AG08396 (cell line): ENCODE measurements at regions not wholly inside any gene's neighbourhood (a gene's known extent, or its start where the extent isn't known, plus 50 kb on each side); places are given as distances from the start of the nearest gene placed in this dataset.
A peak's percentile ranks its signal among the peaks of the same experiment; 100 is the strongest.
"Not testable (repeated sequence)": the region's sequence is repeated elsewhere in the genome, so short reads cannot be mapped to it uniquely, and the experiment has no call there.

Experiments
- DNase-seq: peaks from one replicate; pipeline ENCODE4 v3.0.0; 2012; ENCODE audit warnings: low spot score, mixed read lengths

DNA sequence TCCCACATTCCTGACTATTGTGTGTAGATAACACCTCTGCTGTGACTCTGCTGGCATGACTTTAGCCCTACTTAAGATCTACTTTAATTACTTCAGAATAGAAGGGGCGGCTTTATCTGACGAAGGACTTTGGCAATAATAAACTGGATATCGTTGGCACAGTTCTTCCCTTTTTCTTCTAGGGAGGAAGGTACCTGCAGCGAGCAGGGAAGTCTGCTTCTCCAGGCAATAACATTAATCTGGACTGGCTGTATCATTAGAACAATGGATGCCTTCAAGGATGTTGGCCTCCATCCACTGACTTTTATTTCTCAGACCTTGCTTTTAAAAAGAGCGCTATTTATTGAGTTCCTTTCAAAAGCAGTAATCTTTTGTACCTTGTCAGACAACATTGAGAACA lies 172.6 kb upstream of the THSD7A start:
- no peak for DNase-seq

DNA sequence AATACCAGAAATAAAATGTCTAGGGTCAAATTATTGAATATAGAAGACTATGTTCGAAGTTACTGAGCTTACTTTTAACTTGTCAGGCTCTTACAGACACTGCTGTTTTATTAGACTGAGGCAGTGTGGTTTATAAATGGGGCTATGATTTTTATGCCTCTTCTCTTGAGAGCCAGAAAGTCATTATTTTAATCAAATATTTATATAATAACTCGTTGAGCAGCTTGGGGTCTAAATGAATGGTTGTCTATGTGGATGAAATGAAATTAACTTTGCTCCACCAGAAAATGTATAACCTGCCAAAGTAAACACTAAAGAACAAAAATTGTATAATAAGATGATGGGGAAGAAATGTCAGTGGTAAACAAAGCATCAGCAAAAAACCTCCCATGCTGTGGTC lies 175.6 kb upstream of the THSD7A start:
- DNase-seq = no peak

DNA sequence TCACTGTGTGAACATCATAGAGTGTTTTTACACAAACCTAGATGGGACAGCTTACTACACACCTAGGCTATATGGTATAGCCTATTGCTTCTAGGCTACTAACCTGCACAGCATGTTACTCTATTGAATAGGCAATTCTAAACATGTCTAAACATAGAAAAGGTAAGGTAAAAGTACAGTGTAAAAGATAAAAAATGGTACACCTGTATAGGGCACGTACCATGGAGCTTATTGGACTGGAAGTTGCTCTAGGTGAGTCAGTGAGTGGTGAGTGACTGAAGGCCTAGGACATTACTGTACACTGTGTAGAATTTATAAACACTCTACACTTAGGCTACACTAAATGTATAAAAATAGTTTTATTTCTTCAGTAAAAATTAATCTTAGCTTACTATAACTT lies 182.0 kb upstream of the THSD7A start:
- no peak for DNase-seq

DNA sequence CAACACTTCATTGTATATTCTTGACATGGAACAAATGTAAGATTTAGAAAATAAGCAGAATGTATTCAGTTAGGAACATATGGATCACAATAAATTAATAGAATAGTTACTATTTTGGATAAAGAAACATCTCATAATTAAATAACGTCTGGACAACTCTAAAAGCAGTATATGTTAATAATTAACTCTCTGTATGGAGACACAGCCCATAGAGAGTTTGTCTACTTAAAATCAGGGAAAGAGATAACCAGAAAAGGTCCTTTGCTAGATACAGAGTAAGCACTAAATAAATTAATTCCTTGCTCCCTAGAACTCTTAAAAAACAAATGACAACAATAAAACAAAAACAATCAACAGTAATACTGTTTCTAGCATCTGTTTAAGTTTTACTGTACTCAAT lies 184.4 kb upstream of the THSD7A start:
- no peak for DNase-seq

DNA sequence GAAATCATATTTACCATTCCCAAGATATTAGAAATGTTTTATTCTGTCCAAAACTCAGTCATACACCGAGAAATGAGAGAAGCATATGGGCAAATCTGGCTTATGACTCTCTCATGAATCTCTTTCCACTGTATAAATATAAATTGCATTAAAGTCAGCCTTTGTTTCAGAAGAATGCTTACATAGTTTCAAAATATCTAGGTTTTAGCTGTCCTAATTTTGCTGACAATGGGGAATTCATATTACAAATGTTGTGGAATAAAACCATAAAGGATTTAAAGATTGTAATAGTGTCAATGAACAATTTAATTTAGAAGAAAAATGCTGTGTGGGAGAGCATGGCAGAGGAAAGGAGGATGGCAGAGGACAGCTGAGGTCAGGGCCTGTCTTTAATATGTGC lies 185.0 kb upstream of the THSD7A start:
- DNase-seq = no peak

DNA sequence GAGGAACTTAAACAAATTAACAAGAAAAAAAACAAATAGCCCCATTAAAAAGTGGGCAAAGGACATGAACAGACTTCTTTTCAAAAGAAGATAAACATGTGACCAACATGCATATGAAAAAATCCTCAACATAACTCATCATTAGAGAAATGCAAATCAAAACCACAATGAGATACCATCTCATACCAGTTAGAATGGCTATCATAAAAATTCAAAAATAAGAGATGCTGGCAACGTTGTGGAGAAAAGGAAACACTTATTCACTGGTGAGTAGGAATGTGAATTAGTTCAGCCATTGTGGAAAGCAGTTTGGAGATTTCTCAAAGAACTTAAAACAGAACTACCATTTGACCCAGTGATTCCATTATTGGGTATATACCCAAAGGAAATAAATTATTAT lies 189.1 kb upstream of the TMEM106B start:
- not testable (repeated sequence) for DNase-seq

DNA sequence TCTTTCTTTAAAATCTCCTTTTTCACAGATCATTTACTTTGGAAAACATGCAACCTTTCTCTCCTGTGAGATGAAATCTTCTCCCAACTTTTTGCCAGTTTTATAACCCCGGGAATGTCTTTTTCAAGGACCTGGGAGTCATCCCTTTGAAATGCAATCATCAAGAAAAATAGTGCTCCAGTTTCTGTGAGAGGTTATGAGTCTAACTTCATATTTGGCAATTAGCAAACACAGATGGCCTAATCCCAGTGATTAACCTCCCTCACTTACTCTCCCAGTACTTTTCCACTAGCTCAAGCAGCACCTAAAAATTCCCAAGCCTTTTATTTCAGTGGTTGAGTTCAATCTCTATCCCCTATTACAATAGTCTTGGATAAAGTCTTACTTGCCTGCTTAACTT lies 185.8 kb upstream of the TMEM106B start:
- no peak for DNase-seq

DNA sequence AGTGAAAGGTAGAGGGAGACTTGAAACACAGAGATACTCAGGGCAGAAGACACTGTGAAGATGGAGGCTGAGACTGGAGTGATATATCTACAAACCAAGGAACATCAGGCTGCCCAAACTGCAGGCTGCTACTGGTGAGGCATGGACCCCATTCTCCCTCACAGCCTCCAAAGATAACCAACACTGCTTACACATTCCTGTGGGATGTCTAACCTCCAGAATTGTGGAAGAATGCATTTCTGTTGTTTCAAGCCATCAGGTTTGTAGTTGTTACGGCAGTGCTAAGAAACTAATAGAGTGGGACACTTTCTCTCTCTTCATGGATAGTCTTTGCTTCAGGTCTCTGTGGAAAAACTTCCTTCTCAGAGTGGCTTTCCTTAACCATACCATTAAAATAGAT lies 182.6 kb upstream of the TMEM106B start:
- DNase-seq = peak; percentile 11

DNA sequence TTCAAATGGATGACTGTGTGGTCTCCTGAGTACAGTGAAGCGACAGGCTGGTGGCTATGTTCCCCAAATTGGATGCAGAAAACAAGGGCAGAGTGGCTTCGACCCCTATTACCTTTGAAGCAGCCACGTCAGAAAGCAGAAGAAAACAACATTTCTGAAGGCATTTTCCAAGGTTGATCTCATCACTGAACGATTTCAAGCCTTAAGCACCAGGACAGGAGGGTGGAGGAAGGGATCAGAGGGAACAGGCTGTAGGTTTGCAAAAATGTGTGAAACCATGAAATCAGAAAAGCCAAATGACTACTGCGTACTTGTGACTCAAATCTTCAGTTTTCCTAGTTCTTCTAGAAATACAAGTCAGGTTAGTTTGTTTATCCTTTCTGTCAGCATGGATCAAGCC lies 181.0 kb upstream of the TMEM106B start:
- DNase-seq = peak; percentile 8

DNA sequence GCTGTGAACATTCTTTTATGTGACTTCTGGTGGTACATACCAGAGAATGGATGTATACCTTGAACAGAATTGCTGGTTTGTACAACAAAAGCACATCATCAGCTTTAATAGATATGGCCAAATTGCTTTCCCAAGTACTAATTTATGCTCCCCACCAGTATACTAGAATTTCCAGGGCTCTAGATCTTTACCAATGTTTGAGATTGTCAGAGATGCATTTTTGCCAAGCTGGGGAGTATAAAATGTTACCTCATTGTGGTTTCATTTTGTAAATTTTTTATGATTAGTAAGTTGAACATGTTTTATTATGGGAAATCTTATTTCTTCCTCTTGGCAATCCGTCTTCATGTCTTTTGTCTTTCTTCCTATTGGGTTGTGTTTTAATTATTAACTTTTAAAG lies 179.9 kb upstream of the TMEM106B start:
- DNase-seq = no peak

DNA sequence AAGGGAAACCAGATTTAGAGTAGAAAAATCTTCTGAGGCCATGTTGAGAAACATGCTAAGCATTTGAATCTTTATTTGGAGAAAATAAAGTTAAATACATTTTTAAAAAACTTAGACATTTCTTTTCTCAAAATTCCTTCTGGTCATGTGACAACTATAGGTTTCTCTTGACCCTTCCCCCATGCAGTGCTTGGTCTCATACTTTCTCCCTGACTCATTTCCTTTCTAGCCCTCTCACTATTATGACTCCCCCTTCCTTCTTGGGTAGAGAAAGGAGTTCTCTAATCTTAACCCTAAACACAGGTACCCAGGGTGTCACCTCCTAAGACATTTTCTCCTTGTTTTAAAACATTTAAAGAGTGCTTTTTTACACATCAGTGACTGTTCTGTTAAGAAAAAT lies 179.5 kb upstream of the TMEM106B start:
- no peak for DNase-seq

DNA sequence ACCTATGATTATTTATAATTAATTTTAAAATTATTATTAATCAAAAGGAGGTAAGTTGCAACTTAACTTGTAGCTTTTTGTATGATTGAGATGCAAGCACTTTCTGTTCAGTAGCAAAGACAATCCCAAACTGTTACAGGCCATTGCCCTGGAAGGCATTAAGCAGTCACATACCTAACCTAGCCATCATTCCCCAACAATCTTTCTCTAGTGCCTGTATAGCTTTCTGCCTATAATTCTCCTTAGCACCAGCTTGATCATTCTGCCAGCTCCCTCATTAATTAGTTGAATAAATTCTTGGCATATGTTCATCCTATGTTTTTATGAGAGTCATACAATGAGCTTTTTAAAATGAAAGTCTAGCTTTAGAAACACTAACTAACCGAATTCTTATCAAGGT lies 178.9 kb upstream of the TMEM106B start:
- DNase-seq = no peak

DNA sequence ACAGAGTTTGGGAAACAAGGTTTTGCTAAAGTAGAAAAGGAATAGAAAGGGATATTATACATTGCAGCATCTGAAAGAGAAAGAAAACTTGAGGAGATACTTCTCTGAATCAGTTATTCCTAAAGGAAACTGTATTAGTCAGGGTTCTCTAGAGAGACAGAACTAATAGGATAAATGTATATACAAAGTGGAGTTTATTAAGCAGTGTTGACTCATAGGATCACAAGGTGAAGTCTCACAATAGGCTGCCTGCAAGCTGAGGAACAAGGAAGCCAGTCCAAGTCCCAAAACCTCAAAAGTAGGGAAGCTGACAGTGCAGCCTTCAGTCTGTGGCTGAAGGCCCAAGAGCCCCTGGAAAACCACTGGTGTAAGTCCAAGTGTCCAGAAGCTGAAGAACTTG lies 167.6 kb upstream of the TMEM106B start:
- DNase-seq = not testable (repeated sequence)

DNA sequence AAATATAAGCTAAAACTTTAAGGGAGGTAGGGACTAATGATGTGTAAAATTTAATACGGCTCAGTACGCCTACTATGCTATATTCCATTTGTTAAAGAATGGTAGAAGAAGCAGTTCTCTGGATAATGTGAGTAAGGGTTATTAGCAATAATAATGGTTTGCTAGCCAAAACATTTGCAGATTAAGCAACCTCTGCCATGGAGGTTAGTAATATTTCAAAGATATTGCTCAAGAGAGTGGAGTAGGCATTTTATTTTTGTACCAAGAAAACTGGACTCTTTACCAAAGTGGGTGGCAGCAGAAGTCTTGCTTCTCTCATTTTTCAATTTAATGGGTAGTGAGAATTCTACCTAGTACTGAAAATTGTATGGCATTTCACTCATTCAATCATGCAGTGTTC lies 158.9 kb upstream of the TMEM106B start:
- no peak for DNase-seq

DNA sequence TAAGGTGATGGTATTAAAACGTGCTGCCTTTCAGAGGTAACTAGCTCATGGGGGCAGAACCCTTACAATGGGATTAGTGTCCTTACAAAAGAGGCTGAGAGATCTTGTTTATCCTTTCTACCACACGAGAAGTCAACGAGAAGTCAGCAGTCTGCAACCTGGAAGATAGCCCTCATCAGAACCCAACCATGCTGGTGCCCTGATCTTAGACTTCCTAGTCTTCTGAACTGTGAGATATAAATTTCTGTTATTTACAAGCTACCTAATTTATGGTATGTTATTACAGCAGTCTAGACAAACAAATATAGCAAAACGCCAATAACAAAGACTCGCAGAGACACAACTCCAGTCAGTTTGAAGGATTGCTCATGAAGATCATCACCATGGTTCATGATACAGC lies 157.5 kb upstream of the TMEM106B start:
- DNase-seq = no peak

DNA sequence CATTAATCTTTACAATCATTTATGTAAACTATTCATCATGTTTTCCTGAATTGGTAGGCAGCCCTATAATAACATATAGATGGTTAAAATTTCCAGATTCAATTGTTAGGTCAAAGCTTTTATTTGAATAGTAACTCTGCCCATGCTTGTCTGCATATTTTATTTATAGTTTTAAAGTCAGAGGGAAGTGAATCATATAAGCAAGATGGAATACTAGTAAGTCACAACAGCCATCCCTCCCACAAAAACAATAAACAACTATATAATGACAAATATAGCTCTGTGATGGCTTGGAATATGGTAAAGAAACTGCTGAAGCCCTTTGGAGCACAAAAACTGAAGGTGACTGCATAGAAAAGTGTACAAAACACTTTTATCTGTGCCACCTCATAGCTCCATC lies 156.3 kb upstream of the TMEM106B start:
- no peak for DNase-seq

DNA sequence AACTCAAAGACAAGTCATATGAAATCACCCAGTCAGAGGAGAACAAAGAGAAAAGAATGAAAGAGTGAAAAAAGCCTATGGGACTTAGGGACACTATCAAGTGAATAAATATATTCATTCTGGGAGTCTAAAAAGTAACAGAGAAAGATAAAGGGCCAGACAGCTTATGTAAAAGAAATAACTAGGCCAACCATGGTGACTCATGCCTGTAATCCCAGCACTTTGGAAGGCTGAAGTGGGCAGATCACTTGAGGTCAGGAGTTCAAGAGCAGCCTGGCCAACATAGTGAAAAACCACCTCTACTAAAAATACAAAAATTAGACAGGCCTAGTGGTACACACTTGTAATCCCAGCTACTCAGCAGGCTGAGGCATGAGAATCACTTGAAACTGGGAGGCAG lies 154.7 kb upstream of the TMEM106B start:
- no peak for DNase-seq

DNA sequence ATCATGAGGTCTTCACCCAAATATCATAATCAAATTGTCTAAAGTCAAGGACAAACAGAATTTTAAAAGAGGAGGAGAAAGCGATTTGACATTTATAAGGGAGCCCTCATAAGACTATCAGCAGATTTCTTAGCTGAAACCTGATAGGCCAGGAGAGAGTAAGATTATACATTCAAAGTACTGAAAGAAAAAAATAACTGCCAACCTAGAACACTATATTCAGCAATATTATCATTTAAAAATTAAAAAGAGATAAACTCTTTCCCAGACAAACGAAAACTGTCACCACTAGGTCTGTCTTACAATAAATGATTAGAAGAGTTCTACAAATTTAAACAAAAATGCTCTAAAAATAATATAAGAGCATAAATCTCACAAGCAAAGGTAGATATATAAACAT lies 154.1 kb upstream of the TMEM106B start:
- DNase-seq = no peak

DNA sequence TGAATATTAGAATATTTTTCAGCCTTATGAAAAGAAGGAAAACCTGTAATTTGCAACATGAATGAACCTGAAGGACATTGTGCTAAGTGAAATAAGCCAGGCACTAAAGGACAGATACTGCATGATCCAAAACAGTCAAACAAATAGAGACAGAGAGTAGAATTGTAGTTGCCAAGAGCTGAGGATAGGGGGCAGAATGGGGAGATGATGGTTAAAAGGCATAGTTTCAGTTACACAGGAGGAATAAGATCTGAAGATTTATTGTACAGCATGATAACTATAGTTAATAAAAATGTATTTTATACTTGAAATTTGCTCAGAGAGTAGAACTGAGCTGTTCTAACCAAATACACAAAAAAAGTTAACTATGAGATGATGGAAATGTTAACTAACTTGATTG lies 149.0 kb upstream of the TMEM106B start:
- DNase-seq = no peak

DNA sequence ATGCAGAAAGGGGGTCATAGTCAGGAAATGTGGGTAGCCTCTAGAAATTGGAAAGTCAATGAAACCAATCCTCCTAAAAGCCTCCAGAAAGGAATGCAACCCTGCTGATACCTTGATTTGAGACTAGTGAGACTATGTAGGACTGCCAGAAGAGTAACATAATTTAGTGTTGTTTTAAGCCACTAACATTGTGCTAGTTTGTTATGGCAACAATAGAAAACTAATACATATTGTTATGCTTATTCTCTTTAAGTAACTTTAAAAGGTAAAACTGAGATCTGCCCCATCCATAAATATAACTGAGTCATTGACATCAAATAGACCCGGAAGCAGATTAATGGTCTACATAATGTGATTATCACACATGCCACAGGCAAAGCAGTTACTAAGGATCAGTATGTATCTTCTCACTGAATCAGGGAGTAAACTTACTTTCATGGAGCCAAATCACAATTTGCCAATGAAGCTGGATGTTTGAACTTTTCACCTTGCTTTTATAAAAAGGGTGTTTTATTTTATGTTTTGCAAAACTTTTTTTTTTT lies 146.4 kb upstream of the TMEM106B start:
- DNase-seq = no peak

DNA sequence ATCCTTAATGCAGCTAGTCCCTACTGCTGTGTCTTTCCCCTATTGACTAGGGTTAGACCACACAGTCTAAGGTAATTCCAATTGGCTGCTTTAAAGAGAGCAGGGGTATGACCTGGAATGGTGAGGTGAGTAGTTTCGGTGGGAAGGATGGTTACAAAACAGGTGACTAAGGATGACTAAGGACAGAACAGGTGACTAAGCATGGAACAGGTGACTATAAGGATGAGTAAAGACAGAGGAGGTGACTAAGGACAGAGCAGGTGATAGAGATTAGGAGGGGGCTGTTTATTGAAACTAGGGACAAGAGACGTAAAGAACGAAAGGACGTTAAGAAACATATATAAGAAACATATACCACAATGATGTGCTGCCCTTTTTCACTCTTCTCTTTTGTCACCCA lies 145.1 kb upstream of the TMEM106B start:
- DNase-seq = no peak

DNA sequence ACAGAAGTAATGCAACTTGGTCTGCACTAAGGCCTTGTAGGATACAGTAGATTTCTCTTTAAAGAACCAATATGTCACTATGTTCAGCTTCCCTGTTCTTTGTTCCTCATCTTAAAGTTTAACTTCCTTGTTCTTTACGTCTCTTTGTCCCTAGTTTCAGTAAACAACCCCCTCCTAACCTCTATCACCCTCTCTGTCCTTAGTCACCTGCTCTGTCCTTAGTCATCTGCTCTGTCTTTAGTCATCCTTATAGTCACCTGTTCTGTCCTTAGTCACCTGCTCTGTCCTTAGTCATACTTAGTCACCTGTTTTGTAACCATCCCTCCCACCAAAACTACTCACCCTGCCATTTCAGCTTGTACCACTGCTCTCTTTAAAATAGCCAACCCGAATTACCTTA lies 144.6 kb upstream of the TMEM106B start:
- no peak for DNase-seq

DNA sequence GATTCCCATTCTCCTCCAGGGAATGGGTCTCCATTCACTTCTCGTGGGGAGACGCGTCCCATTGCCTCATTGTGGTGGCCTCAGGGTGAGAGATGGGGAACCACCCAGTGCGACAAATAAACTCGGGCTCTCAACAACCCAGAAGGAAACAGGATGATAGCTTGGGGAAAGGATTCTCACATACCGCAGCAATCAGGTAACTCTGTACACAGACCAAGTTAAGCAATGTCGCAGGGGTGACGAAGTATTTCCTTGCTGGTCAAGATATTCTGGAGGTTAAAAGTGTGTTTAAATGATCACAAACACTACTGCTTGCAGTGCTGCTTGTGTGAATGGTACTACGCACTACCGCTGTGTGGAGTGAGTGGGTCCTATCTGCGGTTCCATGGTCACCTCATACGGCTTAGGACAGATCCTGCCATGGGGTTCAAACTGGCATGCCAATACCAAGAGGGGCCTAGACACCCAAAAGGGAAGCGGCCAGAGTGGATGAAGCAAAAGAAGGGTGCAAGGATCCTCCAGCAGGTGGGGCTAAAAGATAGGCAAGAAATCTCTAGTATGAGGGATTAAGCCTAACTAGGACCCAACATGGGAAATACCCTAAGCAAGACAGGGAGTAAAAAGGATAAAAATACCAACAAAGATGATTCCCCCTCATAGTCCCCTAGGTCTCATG lies 143.8 kb upstream of the TMEM106B start:
- peak; percentile 23 for DNase-seq

DNA sequence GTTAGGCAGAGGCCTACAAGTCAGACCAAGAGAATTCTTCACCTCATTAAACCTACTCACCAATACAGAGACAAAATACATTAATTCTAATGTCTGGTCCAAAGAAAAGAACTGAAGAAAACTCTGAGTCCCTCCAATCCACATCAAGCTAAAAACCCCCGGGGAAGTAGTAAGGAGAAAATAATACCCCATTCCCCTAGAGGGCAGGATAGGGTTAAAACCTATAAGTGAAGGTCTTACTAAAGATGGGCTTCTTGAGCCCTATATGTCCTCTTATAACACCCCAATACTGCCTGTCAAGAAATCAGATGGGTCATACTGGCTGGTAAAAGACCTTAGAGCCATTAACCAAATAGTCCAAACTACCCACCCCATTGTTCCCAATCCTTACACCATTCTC lies 141.3 kb upstream of the TMEM106B start:
- no peak for DNase-seq

DNA sequence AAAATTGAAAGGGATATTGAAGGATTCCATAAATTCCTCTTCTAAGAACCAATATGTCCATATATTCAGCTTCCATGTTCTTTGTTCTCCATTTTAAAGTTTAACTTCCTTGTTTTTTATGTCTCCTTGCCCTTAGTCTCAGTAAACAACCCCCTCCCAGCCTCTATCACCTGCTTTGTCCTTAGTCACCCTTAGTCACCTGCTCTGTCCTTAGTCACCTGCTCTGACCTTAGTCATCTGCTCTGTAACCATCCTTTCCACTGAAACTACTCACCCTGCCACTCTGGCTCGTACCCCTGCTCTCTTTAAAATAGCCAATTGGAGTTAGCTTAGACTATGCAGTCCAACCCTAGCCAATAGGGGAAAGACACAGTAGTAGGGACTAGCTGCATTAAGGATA lies 136.2 kb upstream of the TMEM106B start:
- no peak for DNase-seq
